Islet of Langerhans (tissue), 1 donor: ENCODE measurements at regions not wholly inside any gene's neighbourhood (a gene's known extent, or its start where the extent isn't known, plus 50 kb on each side); places are given as distances from the start of the nearest gene placed in this dataset.

Experiments used
- FAIRE-seq: peaks from one replicate; lab custom pipeline; 2011; peaks lifted over from hg19 to GRCh38; lab: Jason Lieb, UNC

- FAIRE-seq: no peak
Measured at GRCh38 chr3:72131899-72132298, 347.0 kb upstream of the PROK2 start.

DNA sequence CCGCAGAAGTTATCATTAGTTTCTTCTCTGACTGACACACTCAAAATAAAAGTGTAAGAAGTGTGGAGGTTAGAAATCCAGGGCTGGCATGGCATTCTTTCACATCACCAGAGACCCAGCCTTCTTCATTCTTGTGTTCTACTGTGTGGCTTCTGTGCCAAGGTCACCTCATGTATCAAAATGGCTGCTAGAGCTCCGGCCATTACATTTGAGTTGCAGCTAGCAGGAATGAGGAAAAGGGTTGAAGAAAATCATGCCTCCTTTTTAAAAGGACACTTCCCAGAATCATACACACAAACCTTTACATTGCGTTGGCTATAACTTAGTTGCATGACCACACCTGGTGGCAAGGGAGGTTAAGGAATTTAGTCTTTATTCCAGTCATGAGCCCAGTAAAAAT is 345.6 kb upstream of the PROK2 start:
- FAIRE-seq: no peak

- FAIRE-seq: no peak
Measured at GRCh38 chr3:72129501-72130094, 344.6 kb upstream of the PROK2 start.

GRCh38 chr3:72128921-72129320 is 344.0 kb upstream of the PROK2 start:
- no peak for FAIRE-seq

DNA sequence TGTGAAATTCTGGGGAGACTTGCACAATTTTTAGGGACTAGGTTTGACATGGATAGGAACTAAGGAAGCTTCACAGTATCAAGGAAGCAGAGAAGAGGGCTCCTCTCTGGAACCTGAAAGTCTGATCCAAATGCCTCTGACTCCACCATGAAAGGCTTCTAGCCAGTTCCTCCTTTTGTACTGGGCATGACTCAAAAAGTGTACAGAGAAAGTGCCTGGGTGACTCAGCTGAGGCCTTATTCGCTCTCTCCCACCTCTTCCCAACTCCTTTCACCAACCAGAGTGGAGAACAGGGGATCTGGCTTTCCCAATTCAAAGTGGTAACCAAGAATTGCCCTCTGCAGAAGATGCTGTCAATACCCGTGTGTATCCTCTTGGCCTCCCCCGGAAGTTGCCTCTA is 342.9 kb upstream of the PROK2 start:
- no peak for FAIRE-seq

GRCh38 chr3:72127224-72127612 is 342.3 kb upstream of the PROK2 start:
- FAIRE-seq: no peak

GRCh38 chr3:72126441-72127223 is 341.7 kb upstream of the PROK2 start:
- no peak for FAIRE-seq

DNA sequence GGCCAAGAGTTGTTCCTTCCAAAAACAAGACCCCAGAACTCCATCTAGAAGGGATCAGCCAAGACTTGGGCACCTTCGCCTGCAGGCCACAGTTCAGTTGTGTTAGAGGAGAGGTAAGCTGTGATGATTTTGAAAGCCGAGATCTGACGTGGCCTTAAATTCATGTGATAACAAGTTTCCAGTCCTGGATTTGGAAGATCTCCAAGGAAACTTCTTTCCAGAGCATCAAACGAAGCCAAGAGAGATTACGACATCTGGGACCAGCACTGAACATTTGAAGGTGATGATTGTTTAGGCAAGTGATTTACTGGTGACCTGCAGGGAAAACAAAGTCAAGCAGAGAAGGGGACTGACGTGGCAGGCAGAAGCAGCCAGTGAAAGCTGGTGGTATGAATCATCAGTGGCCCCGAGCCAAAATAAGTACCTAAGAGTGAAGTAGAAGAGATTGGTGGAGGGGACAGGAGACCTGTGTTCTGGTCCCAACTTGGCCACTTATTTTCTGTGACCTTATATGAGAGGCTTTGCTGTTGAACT is 339.0 kb upstream of the PROK2 start:
- FAIRE-seq: peak; percentile 64

GRCh38 chr3:72120806-72121778 is 336.1 kb upstream of the PROK2 start:
- no peak for FAIRE-seq

DNA sequence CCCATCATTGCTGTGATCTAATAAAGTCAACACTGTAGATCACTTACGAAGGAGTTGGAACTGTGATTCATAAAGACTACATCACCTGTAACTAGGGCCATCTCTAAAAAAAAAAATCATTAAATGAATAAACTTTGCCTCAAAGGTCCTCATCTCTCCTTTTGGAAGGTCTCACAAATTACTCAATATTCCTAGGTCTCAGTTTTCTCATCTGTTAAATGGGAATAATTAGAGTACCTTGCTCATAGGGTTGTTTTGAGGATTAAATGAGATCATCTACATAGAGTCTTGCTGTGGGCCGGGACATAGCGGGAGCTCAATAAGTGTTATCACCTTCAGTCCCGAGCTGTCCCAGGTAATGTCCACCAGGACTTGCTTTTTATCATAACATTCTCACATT is 335.1 kb upstream of the PROK2 start:
- FAIRE-seq: no peak

- FAIRE-seq: no peak
Measured at GRCh38 chr3:72118628-72119027, 333.7 kb upstream of the PROK2 start.

- no peak for FAIRE-seq
Measured at GRCh38 chr3:72116226-72116625, 331.3 kb upstream of the PROK2 start.

DNA sequence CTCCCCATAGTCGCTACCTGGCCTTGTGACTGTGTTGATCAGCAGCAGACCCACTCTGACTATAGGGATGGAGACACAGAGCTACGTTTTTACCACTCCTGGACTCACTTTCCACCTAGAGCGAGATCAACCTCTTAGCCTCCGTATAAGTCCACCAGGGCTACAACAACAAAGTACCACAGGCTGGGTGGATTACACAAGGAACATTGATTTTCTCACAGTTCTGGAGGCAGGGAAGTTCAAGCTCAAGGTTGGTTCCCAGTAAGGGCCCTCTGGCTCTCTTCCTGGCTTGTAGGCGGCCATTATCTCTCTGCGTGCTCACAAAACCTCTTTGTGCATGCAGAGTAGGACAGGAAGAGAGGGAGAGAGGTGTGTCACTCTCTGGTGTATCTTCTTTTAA is 330.4 kb upstream of the PROK2 start:
- no peak for FAIRE-seq

- no peak for FAIRE-seq
Measured at GRCh38 chr3:72114773-72115172, 329.8 kb upstream of the PROK2 start.

DNA sequence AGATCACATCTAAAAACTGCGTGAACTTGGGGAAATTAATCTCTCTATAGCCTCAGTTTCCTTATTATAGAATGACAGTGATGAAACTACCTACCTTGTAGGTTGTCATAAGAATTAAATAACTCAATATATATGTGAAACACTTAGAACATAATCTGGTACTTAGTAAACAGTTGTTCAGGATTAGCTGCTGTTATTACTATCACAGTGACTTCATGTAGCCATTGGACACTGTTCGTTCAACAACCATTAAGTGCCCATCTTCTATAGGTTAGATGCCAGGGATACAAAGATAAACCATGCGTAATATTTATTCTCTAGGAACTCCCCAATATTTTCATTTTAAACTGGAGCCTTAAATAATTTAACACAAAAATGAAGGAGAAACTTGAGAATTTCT is 329.0 kb upstream of the PROK2 start:
- FAIRE-seq: no peak

DNA sequence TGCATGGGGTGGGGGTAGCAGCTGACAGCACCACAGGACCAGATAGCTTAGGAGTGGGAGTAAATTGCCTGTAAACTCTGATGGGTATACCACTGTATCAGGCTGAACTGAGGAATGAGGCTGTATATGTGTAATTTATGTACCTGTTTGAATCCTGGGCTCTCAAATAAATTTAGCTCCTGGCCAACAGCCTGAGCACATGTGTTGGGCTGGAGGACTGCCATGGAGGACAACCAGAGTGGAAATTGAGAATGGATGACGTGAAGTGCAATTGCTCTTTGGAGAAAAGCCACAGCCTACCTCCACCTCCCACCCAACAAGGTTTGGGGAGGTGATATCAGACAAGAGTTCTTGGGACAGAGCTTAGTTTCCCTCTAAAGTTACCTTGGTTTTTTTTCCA is 328.6 kb upstream of the PROK2 start:
- FAIRE-seq: no peak

DNA sequence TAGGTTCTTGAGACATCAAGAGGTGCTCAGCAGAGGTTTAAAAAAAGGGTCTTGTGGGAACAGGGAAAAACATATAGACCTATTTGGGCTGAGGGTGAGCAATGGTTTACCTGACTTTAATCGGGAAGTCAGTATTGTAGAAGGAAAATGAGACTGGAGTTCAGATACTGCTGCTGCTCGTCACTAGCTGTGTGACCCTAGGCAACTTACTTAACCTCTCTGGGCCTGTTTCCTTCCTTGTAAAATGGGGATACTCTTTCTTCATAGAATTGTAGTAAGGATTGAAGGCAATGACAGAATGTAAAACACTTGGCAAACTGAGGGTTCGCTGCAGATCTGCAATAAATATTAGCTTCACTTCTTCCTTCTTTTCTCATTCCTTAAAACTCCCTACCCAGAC is 327.5 kb upstream of the PROK2 start:
- no peak for FAIRE-seq

DNA sequence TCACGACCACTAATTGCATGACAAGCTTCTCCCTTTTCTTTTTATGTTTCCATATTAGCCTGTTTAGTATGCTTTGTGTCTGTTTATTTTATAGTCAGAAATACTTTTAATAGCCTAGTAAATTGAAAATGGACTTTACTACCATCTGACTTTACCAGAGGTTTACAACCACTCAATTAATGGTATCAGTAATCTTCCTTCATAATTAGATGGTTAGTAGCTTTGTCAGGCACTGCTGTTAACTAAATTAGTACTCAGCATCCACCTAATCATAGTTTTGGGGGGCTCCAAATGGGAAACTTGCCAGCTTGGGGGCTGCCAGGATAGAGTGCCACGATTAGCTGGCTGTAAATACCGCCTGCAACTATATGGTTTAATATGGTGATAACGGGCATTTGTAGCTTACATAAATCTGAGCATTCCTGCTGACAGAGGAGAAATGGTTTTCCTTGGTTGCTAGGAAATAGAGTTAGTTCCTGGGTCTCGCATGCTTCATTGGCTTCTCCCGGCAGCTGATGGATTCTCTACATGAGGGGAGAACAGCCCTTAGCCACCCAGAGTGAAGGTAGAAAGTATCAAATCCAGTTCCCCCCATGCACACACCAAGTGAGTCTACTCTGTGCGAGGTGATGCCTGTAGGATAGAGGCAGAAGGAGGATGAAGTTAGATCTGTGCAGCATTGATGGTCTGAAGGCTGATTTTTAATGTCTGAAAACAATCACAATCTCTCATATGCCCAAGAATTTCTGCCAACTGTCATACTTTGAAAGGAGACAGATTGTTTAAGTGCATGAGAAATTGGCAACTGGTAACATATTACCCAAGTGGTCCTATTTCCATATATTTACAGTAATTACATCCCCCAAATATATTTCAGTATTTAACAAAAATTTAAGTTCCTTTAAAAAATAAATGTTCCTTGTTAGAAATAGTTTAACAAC is 326.6 kb upstream of the PROK2 start:
- peak; percentile 82 for FAIRE-seq

DNA sequence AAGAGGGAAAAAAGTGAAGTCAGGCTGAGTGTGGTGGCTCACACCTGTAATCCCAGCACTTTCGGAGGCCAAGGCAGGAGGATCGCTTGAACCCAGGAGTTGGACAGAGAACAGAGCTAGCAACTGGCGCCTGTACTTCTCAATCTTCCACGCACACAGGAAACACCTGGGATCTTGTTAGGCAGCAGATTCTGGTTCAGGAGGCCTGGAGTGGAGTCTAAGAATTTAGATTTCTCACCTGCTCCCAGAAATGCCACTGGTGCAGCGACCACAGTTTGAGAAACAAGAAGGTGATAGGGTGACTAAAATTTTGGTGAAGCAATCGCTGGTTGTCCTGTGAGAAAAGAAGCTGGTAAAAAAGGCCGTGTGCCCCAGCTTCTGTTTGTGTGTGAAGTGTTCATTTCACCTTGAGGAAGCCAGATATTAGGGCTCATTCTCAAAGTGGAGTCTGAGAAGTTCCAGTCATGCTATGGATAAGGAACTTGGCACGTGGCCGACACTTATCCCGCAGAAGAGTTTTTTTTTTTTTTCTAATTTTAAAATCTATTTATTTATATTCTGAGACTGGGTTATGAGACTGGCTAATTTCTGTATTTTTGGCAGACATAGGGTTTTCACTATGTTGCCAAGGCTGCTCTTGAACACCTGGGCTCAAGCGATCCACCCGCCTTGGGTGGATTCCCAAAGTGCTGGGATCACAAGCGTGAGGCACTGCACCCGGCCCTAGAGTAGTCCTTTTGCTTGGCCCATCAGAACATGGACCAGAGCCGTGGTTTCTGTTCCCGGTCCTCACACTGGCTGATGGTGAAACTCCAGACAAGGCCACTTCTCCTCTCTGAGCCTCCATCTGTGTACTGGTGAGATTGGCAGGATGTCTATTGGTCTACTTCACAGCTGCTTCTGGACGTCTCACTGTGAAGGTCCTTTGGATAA is 324.6 kb upstream of the PROK2 start:
- no peak for FAIRE-seq

DNA sequence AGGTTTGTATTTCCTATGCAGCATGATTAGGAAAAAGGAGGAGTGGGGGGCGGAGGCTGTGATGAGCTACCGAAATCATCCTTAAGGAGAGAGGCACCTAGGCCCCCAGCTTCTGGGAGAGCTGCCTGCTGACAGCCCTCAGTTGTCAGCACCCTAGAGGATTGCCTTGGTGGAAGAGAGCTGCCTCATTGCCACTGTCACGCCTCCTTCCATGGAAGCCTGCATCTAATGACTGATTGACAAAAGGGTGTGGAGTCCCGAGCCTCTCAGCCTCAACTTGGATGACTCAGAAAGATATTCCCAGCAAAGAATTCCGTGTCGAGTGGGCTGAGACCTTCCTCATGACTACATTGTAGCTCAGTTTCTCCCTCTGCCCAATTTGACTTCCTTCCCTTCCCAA is 320.4 kb upstream of the PROK2 start:
- no peak for FAIRE-seq
